ENCODE measurements at regions not wholly inside any gene's neighbourhood (a gene's known extent, or its start where the extent isn't known, plus 50 kb on each side); places are given as distances from the start of the nearest gene placed in this dataset.

DNA sequence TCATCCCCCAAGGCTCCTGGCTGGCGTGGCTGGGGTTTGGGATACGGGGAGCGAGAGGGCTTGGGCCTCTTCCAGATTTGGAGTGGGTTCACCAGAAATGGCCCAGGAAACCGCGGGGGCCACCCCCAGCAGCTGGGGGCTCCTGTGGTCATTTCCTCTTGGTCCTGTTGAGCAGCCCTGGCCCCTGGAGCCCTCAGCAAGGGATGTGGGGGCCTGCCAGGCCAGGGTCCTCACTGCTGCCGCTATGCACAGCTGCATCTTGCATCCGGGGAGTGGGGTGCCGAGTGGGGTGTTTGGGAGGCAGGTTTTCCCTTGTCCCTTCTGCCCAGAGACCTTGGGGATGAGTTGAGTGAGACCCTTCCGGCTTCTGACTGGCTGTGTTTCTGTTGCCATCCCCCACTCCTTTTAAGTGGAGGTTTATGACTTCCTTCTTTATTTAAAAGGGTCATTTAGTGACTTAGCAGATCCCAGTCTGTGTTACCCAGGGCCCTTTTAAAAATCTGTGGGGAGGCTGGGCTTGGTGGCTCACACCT lies 319.8 kb downstream of the SEC14L1 start:
- TF ChIP-seq, protein P1, sequence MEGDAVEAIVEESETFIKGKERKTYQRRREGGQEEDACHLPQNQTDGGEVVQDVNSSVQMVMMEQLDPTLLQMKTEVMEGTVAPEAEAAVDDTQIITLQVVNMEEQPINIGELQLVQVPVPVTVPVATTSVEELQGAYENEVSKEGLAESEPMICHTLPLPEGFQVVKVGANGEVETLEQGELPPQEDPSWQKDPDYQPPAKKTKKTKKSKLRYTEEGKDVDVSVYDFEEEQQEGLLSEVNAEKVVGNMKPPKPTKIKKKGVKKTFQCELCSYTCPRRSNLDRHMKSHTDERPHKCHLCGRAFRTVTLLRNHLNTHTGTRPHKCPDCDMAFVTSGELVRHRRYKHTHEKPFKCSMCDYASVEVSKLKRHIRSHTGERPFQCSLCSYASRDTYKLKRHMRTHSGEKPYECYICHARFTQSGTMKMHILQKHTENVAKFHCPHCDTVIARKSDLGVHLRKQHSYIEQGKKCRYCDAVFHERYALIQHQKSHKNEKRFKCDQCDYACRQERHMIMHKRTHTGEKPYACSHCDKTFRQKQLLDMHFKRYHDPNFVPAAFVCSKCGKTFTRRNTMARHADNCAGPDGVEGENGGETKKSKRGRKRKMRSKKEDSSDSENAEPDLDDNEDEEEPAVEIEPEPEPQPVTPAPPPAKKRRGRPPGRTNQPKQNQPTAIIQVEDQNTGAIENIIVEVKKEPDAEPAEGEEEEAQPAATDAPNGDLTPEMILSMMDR (IDR thresholded peaks at IDR 0.05) = no peak
- no peak for TF ChIP-seq POLR2A (IDR thresholded peaks at IDR 0.05)
